ENCODE measurements at regions not wholly inside any gene's neighbourhood (a gene's known extent, or its start where the extent isn't known, plus 50 kb on each side); places are given as distances from the start of the nearest gene placed in this dataset.

GRCh38 chr1:29398431-29398830 is 162.1 kb downstream of the PTPRU start:
- Histone ChIP-seq H3K27me3 (ENCODE audit: control insufficient read depth in 1 of 2, insufficient read depth in 2 of 2, low read length in 2 of 2) (peaks cover 0 to 1% of the 10 kb centered on the region in 2 experiments; a peak in 1 of 5 replicates), H3K27ac (ENCODE audit: extremely low read length, insufficient read depth, low read length) (no peak overlapping the region), H3K4me3 (replicated peaks in 1 of 3; ENCODE audit: insufficient read depth in 1 of 3, low read depth in 2 of 3, low read length in 3 of 3) (no peak overlapping the region), H2AFZ (ENCODE audit: low read length) (no peak overlapping the region), H3K79me2 (ENCODE audit: insufficient read depth, low read length) (no peaks in the 10 kb centered on the region), H3K4me1 (ENCODE audit: insufficient read depth, low read length) (no peaks in the 10 kb centered on the region), H3K36me3 (replicated peaks in 1 of 2; ENCODE audit: control insufficient read depth in 1 of 2, insufficient read depth in 2 of 2, low read length in 2 of 2) (no peaks in the 10 kb centered on the region), H4K20me1 (ENCODE audit: insufficient read depth, low read length) (no peaks in the 10 kb centered on the region), H3K4me2 (ENCODE audit: low read depth, low read length) (no peak overlapping the region), H3K9me3 (ENCODE audit: low read length) (no peaks in the 10 kb centered on the region), H3K9ac (ENCODE audit: insufficient read depth, low read depth, low read length) (no peak overlapping the region)
- FAIRE-seq (no peak), ATAC-seq (no peak), DNase-seq (ENCODE audit: low spot score) (no peak)
- intact Hi-C loops (cut with micrococcal nuclease; ENCODE audit: unreplicated experiment) = no loop called here
- CTCF ChIA-PET (ENCODE audit: low intra/inter-chr PET ratio, low total read pairs) = no interaction called here
- no TSS peak for BruUV-seq (replicated peaks)
- TF ChIP-seq CC2D1A (CRISPR knock-in tag; IDR thresholded peaks at IDR 0.05) (no peak), TMF1 (CRISPR knock-in tag; IDR thresholded peaks at IDR 0.05; ENCODE audit: low read depth) (no peak), LBX2 (CRISPR knock-in tag; IDR thresholded peaks at IDR 0.05; ENCODE audit: borderline replicate concordance) (no peak), ZMAT3 (CRISPR knock-in tag; conservative IDR thresholded peaks at IDR 0.05) (no peak)
- in situ Hi-C loops (cut with HindIII; ENCODE audit: extremely low pct_ligation_motif_present, low pct_unique_long_range_greater_than_20kb) = loop anchor here (25.0 kb wide), 1 partner anchor 689 kb away; no protein-coding TSS in a partner anchor
- POLR2A ChIA-PET = no interaction called here
- 3% methylated on average over 3 of the region's 3 CpGs for WGBS (ENCODE audit: low lambda C conversion rate)

DNA sequence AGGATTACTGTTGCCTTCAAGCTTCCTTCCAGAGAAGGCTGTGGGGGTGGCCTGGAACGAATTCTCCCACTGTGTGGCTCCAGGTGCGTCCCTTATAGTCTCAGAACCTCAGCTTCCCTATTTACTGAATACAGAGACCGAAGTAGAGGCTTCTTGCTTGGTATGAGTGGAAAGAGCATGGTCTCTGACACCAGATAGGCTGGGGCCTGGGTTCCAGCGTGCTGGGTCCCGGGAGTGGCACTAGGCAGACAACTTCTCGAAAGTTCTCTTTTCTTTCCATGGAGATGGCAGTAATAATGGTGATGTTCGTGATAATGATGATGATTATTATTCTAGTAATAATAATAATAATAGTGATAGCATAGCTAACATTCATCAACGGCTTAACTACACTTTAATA is 161.7 kb downstream of the PTPRU start:
- TF ChIP-seq, protein P1, sequence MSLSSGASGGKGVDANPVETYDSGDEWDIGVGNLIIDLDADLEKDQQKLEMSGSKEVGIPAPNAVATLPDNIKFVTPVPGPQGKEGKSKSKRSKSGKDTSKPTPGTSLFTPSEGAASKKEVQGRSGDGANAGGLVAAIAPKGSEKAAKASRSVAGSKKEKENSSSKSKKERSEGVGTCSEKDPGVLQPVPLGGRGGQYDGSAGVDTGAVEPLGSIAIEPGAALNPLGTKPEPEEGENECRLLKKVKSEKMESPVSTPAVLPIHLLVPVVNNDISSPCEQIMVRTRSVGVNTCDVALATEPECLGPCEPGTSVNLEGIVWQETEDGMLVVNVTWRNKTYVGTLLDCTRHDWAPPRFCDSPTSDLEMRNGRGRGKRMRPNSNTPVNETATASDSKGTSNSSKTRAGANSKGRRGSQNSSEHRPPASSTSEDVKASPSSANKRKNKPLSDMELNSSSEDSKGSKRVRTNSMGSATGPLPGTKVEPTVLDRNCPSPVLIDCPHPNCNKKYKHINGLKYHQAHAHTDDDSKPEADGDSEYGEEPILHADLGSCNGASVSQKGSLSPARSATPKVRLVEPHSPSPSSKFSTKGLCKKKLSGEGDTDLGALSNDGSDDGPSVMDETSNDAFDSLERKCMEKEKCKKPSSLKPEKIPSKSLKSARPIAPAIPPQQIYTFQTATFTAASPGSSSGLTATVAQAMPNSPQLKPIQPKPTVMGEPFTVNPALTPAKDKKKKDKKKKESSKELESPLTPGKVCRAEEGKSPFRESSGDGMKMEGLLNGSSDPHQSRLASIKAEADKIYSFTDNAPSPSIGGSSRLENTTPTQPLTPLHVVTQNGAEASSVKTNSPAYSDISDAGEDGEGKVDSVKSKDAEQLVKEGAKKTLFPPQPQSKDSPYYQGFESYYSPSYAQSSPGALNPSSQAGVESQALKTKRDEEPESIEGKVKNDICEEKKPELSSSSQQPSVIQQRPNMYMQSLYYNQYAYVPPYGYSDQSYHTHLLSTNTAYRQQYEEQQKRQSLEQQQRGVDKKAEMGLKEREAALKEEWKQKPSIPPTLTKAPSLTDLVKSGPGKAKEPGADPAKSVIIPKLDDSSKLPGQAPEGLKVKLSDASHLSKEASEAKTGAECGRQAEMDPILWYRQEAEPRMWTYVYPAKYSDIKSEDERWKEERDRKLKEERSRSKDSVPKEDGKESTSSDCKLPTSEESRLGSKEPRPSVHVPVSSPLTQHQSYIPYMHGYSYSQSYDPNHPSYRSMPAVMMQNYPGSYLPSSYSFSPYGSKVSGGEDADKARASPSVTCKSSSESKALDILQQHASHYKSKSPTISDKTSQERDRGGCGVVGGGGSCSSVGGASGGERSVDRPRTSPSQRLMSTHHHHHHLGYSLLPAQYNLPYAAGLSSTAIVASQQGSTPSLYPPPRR (CRISPR knock-in tag; IDR thresholded peaks at IDR 0.05; ENCODE audit: borderline replicate concordance) = no peak
- TF ChIP-seq ZKSCAN1 (IDR thresholded peaks at IDR 0.05; ENCODE audit: low read length) (no peak), AKAP8 (CRISPR knock-in tag; IDR thresholded peaks at IDR 0.05) (no peak), ZNF775 (CRISPR knock-in tag; IDR thresholded peaks at IDR 0.05; ENCODE audit: borderline replicate concordance) (no peak), ZNF343 (CRISPR knock-in tag; IDR thresholded peaks at IDR 0.05) (no peak), ZBTB20 (CRISPR knock-in tag; IDR thresholded peaks at IDR 0.05; ENCODE audit: borderline replicate concordance, low read depth) (no peak), CCAR2 (optimal IDR thresholded peaks at IDR 0.05; ENCODE audit: low read depth, low read length) (no peak), ZNF556 (CRISPR knock-in tag; IDR thresholded peaks at IDR 0.05; ENCODE audit: borderline replicate concordance) (no peak)
- TF ChIP-seq, protein P2, sequence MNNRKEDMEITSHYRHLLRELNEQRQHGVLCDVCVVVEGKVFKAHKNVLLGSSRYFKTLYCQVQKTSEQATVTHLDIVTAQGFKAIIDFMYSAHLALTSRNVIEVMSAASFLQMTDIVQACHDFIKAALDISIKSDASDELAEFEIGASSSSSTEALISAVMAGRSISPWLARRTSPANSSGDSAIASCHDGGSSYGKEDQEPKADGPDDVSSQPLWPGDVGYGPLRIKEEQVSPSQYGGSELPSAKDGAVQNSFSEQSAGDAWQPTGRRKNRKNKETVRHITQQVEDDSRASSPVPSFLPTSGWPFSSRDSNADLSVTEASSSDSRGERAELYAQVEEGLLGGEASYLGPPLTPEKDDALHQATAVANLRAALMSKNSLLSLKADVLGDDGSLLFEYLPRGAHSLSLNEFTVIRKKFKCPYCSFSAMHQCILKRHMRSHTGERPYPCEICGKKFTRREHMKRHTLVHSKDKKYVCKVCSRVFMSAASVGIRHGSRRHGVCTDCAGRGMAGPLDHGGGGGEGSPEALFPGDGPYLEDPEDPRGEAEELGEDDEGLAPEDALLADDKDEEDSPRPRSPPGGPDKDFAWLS (CRISPR knock-in tag; IDR thresholded peaks at IDR 0.05; ENCODE audit: borderline replicate concordance) = no peak
- no peak overlapping the region for H2AFZ ChIP-seq (ENCODE audit: low read length)
- ATAC-seq (no peak), DNase-seq (ENCODE audit: low spot score) (no peak), FAIRE-seq (no peak)
- WGBS (ENCODE audit: low lambda C conversion rate) = 5% methylated on average over 6 of the region's 8 CpGs
- H3K79me2 ChIP-seq (ENCODE audit: insufficient read depth, low read length) = no peaks in the 10 kb centered on the region
- no peaks in the 10 kb centered on the region for H3K4me1 ChIP-seq (ENCODE audit: insufficient read depth, low read length)
- H3K9me3 ChIP-seq (ENCODE audit: low read length) = no peaks in the 10 kb centered on the region
- no peak overlapping the region for H3K9ac ChIP-seq (ENCODE audit: insufficient read depth, low read depth, low read length)
- intact Hi-C loops (cut with micrococcal nuclease; ENCODE audit: unreplicated experiment) = no loop called here
- peaks cover 0 to 1% of the 10 kb centered on the region in 2 experiments; a peak in 1 of 5 replicates for H3K27me3 ChIP-seq (ENCODE audit: control insufficient read depth in 1 of 2, insufficient read depth in 2 of 2, low read length in 2 of 2)
- ChIA-PET CTCF (ENCODE audit: low intra/inter-chr PET ratio, low total read pairs) (no interaction called here), POLR2A (no interaction called here)
- H4K20me1 ChIP-seq (ENCODE audit: insufficient read depth, low read length) = no peaks in the 10 kb centered on the region
- no peaks in the 10 kb centered on the region for H3K36me3 ChIP-seq (replicated peaks in 1 of 2; ENCODE audit: control insufficient read depth in 1 of 2, insufficient read depth in 2 of 2, low read length in 2 of 2)
- H3K4me3 ChIP-seq (replicated peaks in 1 of 3; ENCODE audit: insufficient read depth in 1 of 3, low read depth in 2 of 3, low read length in 3 of 3) = no peak overlapping the region
- in situ Hi-C loops (cut with HindIII; ENCODE audit: extremely low pct_ligation_motif_present, low pct_unique_long_range_greater_than_20kb) = loop anchor here (25.0 kb wide), 1 partner anchor 689 kb away; no protein-coding TSS in a partner anchor
- H3K27ac ChIP-seq (ENCODE audit: extremely low read length, insufficient read depth, low read length) = no peak overlapping the region
- no TSS peak for BruUV-seq (replicated peaks)
- H3K4me2 ChIP-seq (ENCODE audit: low read depth, low read length) = no peak overlapping the region
